Peyer's patch (tissue), 4 donors: ENCODE measurements at regions not wholly inside any gene's neighbourhood (a gene's known extent, or its start where the extent isn't known, plus 50 kb on each side); places are given as distances from the start of the nearest gene placed in this dataset.

Source experiments
- DNase-seq, 3 donors: peaks; one replicate each; pipeline ENCODE4 v3.0.0-alpha.2; 2017 to 2019
- H3K27ac ChIP-seq, 4 donors: fragments of 200-600 bp; sonication (generic); one replicate each; pipeline ENCODE4 v1.5.1; 2016 to 2019
- H3K27me3 ChIP-seq, 2 donors: fragments of 200-600 bp; sonication (generic); one replicate each; pipeline ENCODE4 v1.5.1; 2019
- H3K36me3 ChIP-seq, 3 donors: fragments of 200-600 bp; sonication (generic); one replicate each; pipeline ENCODE4 v1.5.1; 2016 to 2019
- H3K4me1 ChIP-seq, 4 donors: fragments of 200-600 bp; sonication (generic); one replicate each; pipeline ENCODE4 v1.5.1; 2016 to 2019
- H3K4me3 ChIP-seq, 4 donors: fragments of 200-600 bp; sonication (generic); 1 replicate in 3 of 4; 2 replicates in 1 of 4; pipeline ENCODE4 v1.5.1; 2016 to 2019; ENCODE audit warnings: mild to moderate bottlenecking in 1 of 4
- H3K9me3 ChIP-seq, 4 donors: fragments of 200-600 bp; sonication (generic); one replicate each; pipeline ENCODE4 v1.5.1; 2016 to 2019; ENCODE audit warnings: mild to moderate bottlenecking in 1 of 4
- CTCF ChIP-seq, 6 experiments: fragments of 450-650 bp in 4 of 6; fragments of 200-600 bp in 2 of 6; sonication (generic) in 1 of 6; IDR thresholded peaks; one replicate each; pipeline ENCODE4 v1.5.1; 2017 to 2019; ENCODE audit warnings: antibody characterized with exemption in 6 of 6, mild to moderate bottlenecking in 3 of 6, moderate library complexity in 1 of 6
- POLR2A ChIP-seq, 2 donors: fragments of 450-650 bp; IDR thresholded peaks; one replicate each; pipeline ENCODE4 v1.5.1; 2017; ENCODE audit warnings: antibody characterized with exemption in 2 of 2, mild to moderate bottlenecking in 2 of 2, moderate library complexity in 2 of 2

GRCh38 chr2:238684362-238685326 lies 163.2 kb upstream of the TWIST2 start:
- DNase-seq: no peak
- Histone ChIP-seq H3K36me3 (no peaks in the 10 kb centered on the region), H3K9me3 (no peaks in the 10 kb centered on the region), H3K4me3 (no peak overlapping the region), H3K4me1 (no peaks in the 10 kb centered on the region), H3K27ac (peak overlapping the region in 2 of 4 donors; percentile 3 to 44), H3K27me3 (no peaks in the 10 kb centered on the region)
- no peak for TF ChIP-seq POLR2A (IDR thresholded peaks at IDR 0.05)
- no peak for TF ChIP-seq CTCF (IDR thresholded peaks at IDR 0.05)

- Histone ChIP-seq H3K4me3 (no peak overlapping the region), H3K27ac (peak overlapping the region in 2 of 4 donors; percentile 3 to 44), H3K36me3 (no peaks in the 10 kb centered on the region), H3K9me3 (no peaks in the 10 kb centered on the region), H3K4me1 (no peaks in the 10 kb centered on the region), H3K27me3 (no peaks in the 10 kb centered on the region)
- no peak for DNase-seq
- TF ChIP-seq POLR2A (IDR thresholded peaks at IDR 0.05) (no peak), CTCF (IDR thresholded peaks at IDR 0.05) (no peak)
Observed at GRCh38 chr2:238685327-238685709, 162.6 kb upstream of the TWIST2 start.

GRCh38 chr2:238685713-238686112 lies 162.2 kb upstream of the TWIST2 start:
- H3K27ac ChIP-seq: no peak overlapping the region
- no peaks in the 10 kb centered on the region for H3K4me1 ChIP-seq
- TF ChIP-seq POLR2A (IDR thresholded peaks at IDR 0.05): no peak
- no peak for TF ChIP-seq CTCF (IDR thresholded peaks at IDR 0.05)
- H3K4me3 ChIP-seq: no peak overlapping the region
- H3K36me3 ChIP-seq: no peaks in the 10 kb centered on the region
- no peak for DNase-seq
- no peaks in the 10 kb centered on the region for H3K27me3 ChIP-seq
- H3K9me3 ChIP-seq: no peaks in the 10 kb centered on the region

GRCh38 chr2:238686223-238686622 lies 161.7 kb upstream of the TWIST2 start:
- Histone ChIP-seq H3K27me3 (no peaks in the 10 kb centered on the region), H3K9me3 (no peaks in the 10 kb centered on the region), H3K4me3 (no peak overlapping the region), H3K27ac (no peak overlapping the region), H3K4me1 (no peaks in the 10 kb centered on the region), H3K36me3 (no peaks in the 10 kb centered on the region)
- DNase-seq: no peak
- TF ChIP-seq CTCF (IDR thresholded peaks at IDR 0.05) (no peak), POLR2A (IDR thresholded peaks at IDR 0.05) (no peak)

GRCh38 chr2:238688193-238689153 lies 159.4 kb upstream of the TWIST2 start:
- Histone ChIP-seq H3K27me3 (no peaks in the 10 kb centered on the region), H3K9me3 (no peaks in the 10 kb centered on the region), H3K4me3 (no peak overlapping the region), H3K4me1 (no peaks in the 10 kb centered on the region), H3K27ac (no peak overlapping the region), H3K36me3 (no peaks in the 10 kb centered on the region)
- no peak for DNase-seq
- TF ChIP-seq POLR2A (IDR thresholded peaks at IDR 0.05) (no peak), CTCF (IDR thresholded peaks at IDR 0.05) (no peak)
